Smooth muscle cell (in vitro differentiated cells): ENCODE measurements at regions not wholly inside any gene's neighbourhood (a gene's known extent, or its start where the extent isn't known, plus 50 kb on each side); places are given as distances from the start of the nearest gene placed in this dataset.

Experiments used
- DNase-seq: peaks from one replicate; lab custom pipeline; 2025; ENCODE audit not compliant: unreplicated experiment; lab: John Stamatoyannopoulos, UW
- H2AFZ ChIP-seq: fragments of 200-600 bp; sonication (generic); 2 replicates; pipeline ENCODE4 v1.6.0; 2016; ENCODE audit warnings: antibody characterized with exemption, low read depth, mild to moderate bottlenecking
- H3F3A ChIP-seq: fragments of 200-600 bp; sonication (generic); 2 replicates; pipeline ENCODE4 v1.6.0; 2017; ENCODE audit warnings: antibody characterized with exemption, low read depth
- H3K27ac ChIP-seq: fragments of 200-600 bp; sonication (generic); 2 replicates; pipeline ENCODE4 v1.5.1; 2016; ENCODE audit warnings: low read depth, mild to moderate bottlenecking
- H3K27me3 ChIP-seq: fragments of 200-600 bp; sonication (generic); 2 replicates; pipeline ENCODE4 v1.6.1; 2016; ENCODE audit warnings: low read depth, mild to moderate bottlenecking
- H3K36me3 ChIP-seq: fragments of 200-600 bp; sonication (generic); 2 replicates; pipeline ENCODE4 v1.5.1; 2016; ENCODE audit warnings: low read depth
- H3K4me1 ChIP-seq: fragments of 200-600 bp; sonication (generic); 2 replicates; pipeline ENCODE4 v1.5.1; 2016; ENCODE audit warnings: low read depth
- H3K4me2 ChIP-seq: fragments of 200-600 bp; sonication (generic); 2 replicates; pipeline ENCODE4 v1.6.0; 2016; ENCODE audit warnings: mild to moderate bottlenecking
- H3K4me3 ChIP-seq: fragments of 200-600 bp; sonication (generic); 2 replicates; pipeline ENCODE4 v1.5.1; 2016; ENCODE audit warnings: mild to moderate bottlenecking
- H3K79me2 ChIP-seq: fragments of 200-600 bp; sonication (generic); 2 replicates; pipeline ENCODE4 v1.6.0; 2016; ENCODE audit warnings: low read depth, mild to moderate bottlenecking
- H3K9ac ChIP-seq: fragments of 200-600 bp; sonication (generic); 2 replicates; pipeline ENCODE4 v1.6.0; 2016; ENCODE audit warnings: low read depth
- H3K9me3 ChIP-seq: fragments of 200-600 bp; sonication (generic); replicated peaks from 2 replicates; pipeline ENCODE4 v1.5.1; 2016; ENCODE audit warnings: low read depth
- H4K20me1 ChIP-seq: fragments of 200-600 bp; sonication (generic); 2 replicates; pipeline ENCODE4 v1.6.0; 2016; ENCODE audit warnings: low read depth
- WGBS: methylation state at CpG from one replicate; pipeline ENCODE4 v1.1.7; 2016; ENCODE audit warnings: low lambda C conversion rate; 5-methylcytosine and 5-hydroxymethylcytosine counted together
- TF ChIP-seq, protein P1 (sequence below): fragments of 200-600 bp; sonication (generic); IDR thresholded peaks from 2 replicates; pipeline ENCODE4 v1.5.1; 2017; ENCODE audit warnings: borderline replicate concordance, mild to moderate bottlenecking, antibody characterized with exemption; ENCODE audit not compliant: insufficient read depth, poor library complexity, severe bottlenecking

DNA sequence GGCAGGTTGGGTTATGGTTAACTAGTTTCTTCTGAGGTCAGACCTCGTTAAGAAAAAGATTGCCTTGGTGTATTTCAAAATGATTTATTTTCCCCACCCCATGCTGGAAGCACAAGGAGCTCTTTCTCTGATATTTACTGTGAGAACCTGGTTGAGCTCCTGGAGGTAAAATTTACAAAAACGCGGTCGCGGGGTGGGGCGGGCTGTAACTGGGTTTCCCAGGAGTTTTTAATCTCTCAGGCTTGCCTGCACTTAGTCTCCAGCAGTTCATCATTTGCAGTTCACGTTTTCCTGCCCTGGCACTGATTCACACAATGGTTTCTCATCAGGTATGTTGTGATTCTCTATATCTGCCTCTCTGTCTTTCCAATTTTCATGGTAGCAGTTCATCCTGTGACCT lies 67.9 kb upstream of the PDE3A start:
- H2AFZ ChIP-seq = no peak overlapping the region
- H3K9ac ChIP-seq = no peak overlapping the region
- no peaks in the 10 kb centered on the region for H4K20me1 ChIP-seq
- no peak overlapping the region for H3K4me3 ChIP-seq
- no peaks in the 10 kb centered on the region for H3K79me2 ChIP-seq
- DNase-seq = no peak
- H3F3A ChIP-seq = no peaks in the 10 kb centered on the region
- no peaks in the 10 kb centered on the region for H3K27me3 ChIP-seq
- H3K36me3 ChIP-seq = no peaks in the 10 kb centered on the region
- TF ChIP-seq, protein P1, sequence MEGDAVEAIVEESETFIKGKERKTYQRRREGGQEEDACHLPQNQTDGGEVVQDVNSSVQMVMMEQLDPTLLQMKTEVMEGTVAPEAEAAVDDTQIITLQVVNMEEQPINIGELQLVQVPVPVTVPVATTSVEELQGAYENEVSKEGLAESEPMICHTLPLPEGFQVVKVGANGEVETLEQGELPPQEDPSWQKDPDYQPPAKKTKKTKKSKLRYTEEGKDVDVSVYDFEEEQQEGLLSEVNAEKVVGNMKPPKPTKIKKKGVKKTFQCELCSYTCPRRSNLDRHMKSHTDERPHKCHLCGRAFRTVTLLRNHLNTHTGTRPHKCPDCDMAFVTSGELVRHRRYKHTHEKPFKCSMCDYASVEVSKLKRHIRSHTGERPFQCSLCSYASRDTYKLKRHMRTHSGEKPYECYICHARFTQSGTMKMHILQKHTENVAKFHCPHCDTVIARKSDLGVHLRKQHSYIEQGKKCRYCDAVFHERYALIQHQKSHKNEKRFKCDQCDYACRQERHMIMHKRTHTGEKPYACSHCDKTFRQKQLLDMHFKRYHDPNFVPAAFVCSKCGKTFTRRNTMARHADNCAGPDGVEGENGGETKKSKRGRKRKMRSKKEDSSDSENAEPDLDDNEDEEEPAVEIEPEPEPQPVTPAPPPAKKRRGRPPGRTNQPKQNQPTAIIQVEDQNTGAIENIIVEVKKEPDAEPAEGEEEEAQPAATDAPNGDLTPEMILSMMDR = no peak
- no peak overlapping the region for H3K4me2 ChIP-seq
- no peak overlapping the region for H3K27ac ChIP-seq
- H3K9me3 ChIP-seq = peaks cover 10% of the 10 kb centered on the region
- WGBS = 96% methylated on average over 7 of the region's 7 CpGs
- no peaks in the 10 kb centered on the region for H3K4me1 ChIP-seq

DNA sequence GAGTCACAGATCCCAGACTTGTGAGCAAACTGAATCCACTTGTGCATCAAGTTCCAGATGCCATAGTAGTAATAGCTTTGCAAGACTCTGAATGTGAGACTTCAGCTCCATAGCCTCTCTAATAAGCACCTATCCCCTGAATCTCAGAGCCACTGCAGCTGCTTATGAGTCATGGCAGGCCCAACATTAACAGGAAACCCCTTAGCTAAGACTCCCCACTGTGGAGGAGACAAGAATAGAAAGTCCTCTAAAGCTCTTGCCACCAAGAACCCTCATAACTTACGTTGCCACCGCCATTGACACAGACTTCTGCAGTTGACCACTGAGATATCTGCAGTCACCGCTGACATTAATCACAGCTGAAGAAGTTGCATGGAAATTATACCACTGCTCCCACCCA lies 62.9 kb upstream of the PDE3A start:
- H3K4me2 ChIP-seq = no peak overlapping the region
- no peak overlapping the region for H3K27ac ChIP-seq
- no peak overlapping the region for H3K4me3 ChIP-seq
- H2AFZ ChIP-seq = no peak overlapping the region
- peaks cover 3% of the 10 kb centered on the region for H3K4me1 ChIP-seq
- H3K9ac ChIP-seq = no peak overlapping the region
- no peaks in the 10 kb centered on the region for H4K20me1 ChIP-seq
- peaks cover 6% of the 10 kb centered on the region for H3K9me3 ChIP-seq
- no peak for DNase-seq
- H3K27me3 ChIP-seq = no peaks in the 10 kb centered on the region
- 94% methylated on average over 3 of the region's 3 CpGs for WGBS
- H3K36me3 ChIP-seq = no peaks in the 10 kb centered on the region
- TF ChIP-seq, protein P1 = no peak
- no peaks in the 10 kb centered on the region for H3F3A ChIP-seq
- no peaks in the 10 kb centered on the region for H3K79me2 ChIP-seq

DNA sequence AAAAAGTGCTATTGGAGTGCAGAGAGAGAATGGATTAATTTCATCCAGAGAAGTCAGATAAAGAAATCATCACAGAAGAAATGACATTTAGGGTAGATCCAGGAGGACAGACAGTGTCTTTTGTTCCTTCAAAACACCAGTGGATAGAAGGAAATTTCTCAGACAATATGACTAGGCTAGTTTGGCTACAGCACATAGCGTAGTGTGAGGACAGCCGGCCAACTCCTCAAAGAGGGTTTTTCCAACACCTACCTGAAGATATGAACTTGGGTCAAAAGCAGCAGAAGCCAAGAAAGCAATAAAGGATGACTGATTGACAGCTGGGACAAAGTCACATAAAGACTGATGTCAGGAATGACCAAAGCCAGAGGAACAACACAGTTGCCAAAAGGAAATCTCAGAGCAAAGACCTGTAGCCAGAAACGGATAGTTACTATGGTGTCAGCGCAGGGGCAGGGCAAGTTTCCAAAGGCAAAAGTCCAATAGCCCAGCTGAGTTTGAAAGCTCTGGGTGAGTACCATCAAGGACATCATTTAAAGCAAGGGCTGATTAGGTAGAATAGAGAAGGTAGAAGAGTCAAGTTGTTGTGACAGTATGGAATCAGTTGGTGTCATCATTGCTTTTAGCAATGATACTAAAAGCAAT lies 58.7 kb upstream of the PDE3A start:
- no peaks in the 10 kb centered on the region for H3K27me3 ChIP-seq
- peaks cover 6% of the 10 kb centered on the region for H3K9me3 ChIP-seq
- H3K4me3 ChIP-seq = no peak overlapping the region
- TF ChIP-seq, protein P1 = no peak
- no peak overlapping the region for H2AFZ ChIP-seq
- H3K36me3 ChIP-seq = no peaks in the 10 kb centered on the region
- H3F3A ChIP-seq = no peaks in the 10 kb centered on the region
- no peaks in the 10 kb centered on the region for H4K20me1 ChIP-seq
- H3K4me2 ChIP-seq = no peak overlapping the region
- H3K9ac ChIP-seq = no peak overlapping the region
- 93% methylated on average over 4 of the region's 4 CpGs for WGBS
- H3K79me2 ChIP-seq = no peaks in the 10 kb centered on the region
- no peak overlapping the region for H3K27ac ChIP-seq
- DNase-seq = no peak
- peaks cover 3% of the 10 kb centered on the region for H3K4me1 ChIP-seq

- 79% methylated on average over 2 of the region's 2 CpGs for WGBS
- no peak overlapping the region for H2AFZ ChIP-seq
- no peak overlapping the region for H3K4me3 ChIP-seq
- TF ChIP-seq, protein P1 = no peak
- H3K4me2 ChIP-seq = no peak overlapping the region
- DNase-seq = no peak
- H3K9me3 ChIP-seq = no peaks in the 10 kb centered on the region
- H3K4me1 ChIP-seq = peaks cover 2% of the 10 kb centered on the region
- no peaks in the 10 kb centered on the region for H3K79me2 ChIP-seq
- H3K9ac ChIP-seq = no peak overlapping the region
- no peaks in the 10 kb centered on the region for H4K20me1 ChIP-seq
- no peaks in the 10 kb centered on the region for H3K36me3 ChIP-seq
- no peaks in the 10 kb centered on the region for H3F3A ChIP-seq
- no peak overlapping the region for H3K27ac ChIP-seq
- H3K27me3 ChIP-seq = no peaks in the 10 kb centered on the region
Observed at GRCh38 chr12:20314328-20314727, 54.0 kb upstream of the PDE3A start.
